ENCODE measurements at regions not wholly inside any gene's neighbourhood (a gene's known extent, or its start where the extent isn't known, plus 50 kb on each side); places are given as distances from the start of the nearest gene placed in this dataset.

GRCh38 chr1:29903548-29904166, 667.3 kb downstream of the PTPRU start:
- Histone ChIP-seq H3K36me3 (no peaks in the 10 kb centered on the region), H3K4me3 (ENCODE audit: low read depth in 1 of 2, low read length in 1 of 2) (no peak overlapping the region), H3K27me3 (peaks cover 15% of the 10 kb centered on the region), H3K9me3 (no peaks in the 10 kb centered on the region), H3K27ac (no peak overlapping the region), H3K4me1 (ENCODE audit: control insufficient read depth in 1 of 2, insufficient read depth in 1 of 2, low read depth in 1 of 2, low read length in 1 of 2) (no peaks in the 10 kb centered on the region)
- TF ChIP-seq CTCF (IDR thresholded peaks at IDR 0.05) = no peak

GRCh38 chr1:29901624-29902325, 665.5 kb downstream of the PTPRU start:
- H3K4me1 ChIP-seq (ENCODE audit: control insufficient read depth in 1 of 2, insufficient read depth in 1 of 2, low read depth in 1 of 2, low read length in 1 of 2) = no peaks in the 10 kb centered on the region
- TF ChIP-seq CTCF (IDR thresholded peaks at IDR 0.05) = no peak
- no peaks in the 10 kb centered on the region for H3K9me3 ChIP-seq
- H3K27me3 ChIP-seq = peaks cover 13% of the 10 kb centered on the region
- H3K4me3 ChIP-seq (ENCODE audit: low read depth in 1 of 2, low read length in 1 of 2) = no peak overlapping the region
- H3K27ac ChIP-seq = no peak overlapping the region
- no peaks in the 10 kb centered on the region for H3K36me3 ChIP-seq

- Histone ChIP-seq H3K27ac (no peak overlapping the region), H3K4me1 (ENCODE audit: control insufficient read depth in 1 of 2, insufficient read depth in 1 of 2, low read depth in 1 of 2, low read length in 1 of 2) (no peaks in the 10 kb centered on the region), H3K4me3 (ENCODE audit: low read depth in 1 of 2, low read length in 1 of 2) (no peak overlapping the region), H3K27me3 (peaks cover 13% of the 10 kb centered on the region), H3K36me3 (no peaks in the 10 kb centered on the region), H3K9me3 (no peaks in the 10 kb centered on the region)
- TF ChIP-seq CTCF (IDR thresholded peaks at IDR 0.05) = no peak
Measured at GRCh38 chr1:29900712-29901111, 664.4 kb downstream of the PTPRU start.

- H3K27ac ChIP-seq = no peak overlapping the region
- H3K4me1 ChIP-seq (ENCODE audit: control insufficient read depth in 1 of 2, insufficient read depth in 1 of 2, low read depth in 1 of 2, low read length in 1 of 2) = no peaks in the 10 kb centered on the region
- peaks cover 13% of the 10 kb centered on the region for H3K27me3 ChIP-seq
- TF ChIP-seq CTCF (IDR thresholded peaks at IDR 0.05) = no peak
- no peaks in the 10 kb centered on the region for H3K36me3 ChIP-seq
- H3K9me3 ChIP-seq = no peaks in the 10 kb centered on the region
- no peak overlapping the region for H3K4me3 ChIP-seq (ENCODE audit: low read depth in 1 of 2, low read length in 1 of 2)
Measured at GRCh38 chr1:29900104-29900679, 663.9 kb downstream of the PTPRU start.

GRCh38 chr1:29896791-29897714, 660.7 kb downstream of the PTPRU start:
- H3K36me3 ChIP-seq = no peaks in the 10 kb centered on the region
- H3K9me3 ChIP-seq = no peaks in the 10 kb centered on the region
- H3K27ac ChIP-seq = no peak overlapping the region
- no peaks in the 10 kb centered on the region for H3K4me1 ChIP-seq (ENCODE audit: control insufficient read depth in 1 of 2, insufficient read depth in 1 of 2, low read depth in 1 of 2, low read length in 1 of 2)
- H3K4me3 ChIP-seq (ENCODE audit: low read depth in 1 of 2, low read length in 1 of 2) = no peak overlapping the region
- peaks cover 8% of the 10 kb centered on the region for H3K27me3 ChIP-seq
- TF ChIP-seq CTCF (IDR thresholded peaks at IDR 0.05) = no peak
